ENCODE measurements at regions not wholly inside any gene's neighbourhood (a gene's known extent, or its start where the extent isn't known, plus 50 kb on each side); places are given as distances from the start of the nearest gene placed in this dataset.

GRCh38 chr16:63735456-63735855 is 1386.4 kb downstream of the CDH11 start:
- TF ChIP-seq CTCF (IDR thresholded peaks at IDR 0.05) (no peak), SIN3A (IDR thresholded peaks at IDR 0.05; ENCODE audit: borderline replicate concordance, insufficient read depth, low read depth, low read length) (no peak), REST (IDR thresholded peaks at IDR 0.05; ENCODE audit: insufficient read depth in 1 of 2, low read depth in 2 of 2, low read length in 1 of 2) (no peak)
